ENCODE measurements at regions not wholly inside any gene's neighbourhood (a gene's known extent, or its start where the extent isn't known, plus 50 kb on each side); places are given as distances from the start of the nearest gene placed in this dataset.

- peaks cover 9% of the 10 kb centered on the region for H3K9me1 ChIP-seq (ENCODE audit: insufficient read depth, low read length)
- H3K18ac ChIP-seq (ENCODE audit: low read depth, low read length), result no peak overlapping the region
- no peak overlapping the region for H3K4ac ChIP-seq (ENCODE audit: low read depth, low read length)
- peaks cover 14% of the 10 kb centered on the region for H3K4me1 ChIP-seq (ENCODE audit: control insufficient read depth, insufficient read depth, low read length)
- POLR2A ChIA-PET (ENCODE audit: unreplicated experiment), result no interaction called here
- no peak overlapping the region for H3K9ac ChIP-seq (ENCODE audit: low read depth, low read length)
- H3K9me3 ChIP-seq (ENCODE audit: control insufficient read depth, insufficient read depth, low read length), result no peaks in the 10 kb centered on the region
- WGBS, 2 experiments (ENCODE audit: extremely low coverage in 2 of 2, insufficient read length in 1 of 2), result no CpG with 5 or more reads among the region's 2 CpGs
- H4K5ac ChIP-seq (ENCODE audit: low read depth, low read length), result no peak overlapping the region
- H3K23ac ChIP-seq (ENCODE audit: low read depth, low read length), result no peak overlapping the region
- DNase-seq, result no peak
- intact Hi-C loops (cut with micrococcal nuclease) (loop anchor here (10.0 kb wide), 1 partner anchor 596 kb away; no protein-coding TSS in a partner anchor), in situ Hi-C loops (cut with MboI; ENCODE audit: low sequenced_read_pairs) (no loop called here), dilution Hi-C loops (cut with HindIII; ENCODE audit: low sequenced_read_pairs, unreplicated experiment) (no loop called here)
- H3K56ac ChIP-seq (ENCODE audit: extremely low read depth, insufficient read depth, low read length), result no peak overlapping the region
- H2AFZ ChIP-seq (replicated peaks; ENCODE audit: low read length, poor library complexity), result no peak overlapping the region
- no peak overlapping the region for H4K8ac ChIP-seq (ENCODE audit: low read depth in 2 of 2, low read length in 2 of 2)
- no peak overlapping the region for H3K27ac ChIP-seq (ENCODE audit: insufficient read depth, low read length)
- no TSS peak for BruUV-seq (replicated peaks)
- H4K20me1 ChIP-seq (ENCODE audit: insufficient read depth, low read length), result no peaks in the 10 kb centered on the region
- H2AK5ac ChIP-seq (ENCODE audit: low read depth, low read length), result no peak overlapping the region
- TF ChIP-seq MXI1 (IDR thresholded peaks at IDR 0.05; ENCODE audit: borderline replicate concordance, low read depth, low read length) (no peak), POLR2A (IDR thresholded peaks at IDR 0.05; ENCODE audit: low read depth, low read length) (no peak), MAFK (IDR thresholded peaks at IDR 0.05; ENCODE audit: low read depth, low read length) (no peak), BHLHE40 (IDR thresholded peaks at IDR 0.05; ENCODE audit: low read depth, low read length) (no peak), MAZ (IDR thresholded peaks at IDR 0.05; ENCODE audit: borderline replicate concordance, low read depth, low read length) (no peak), SMC3 (IDR thresholded peaks at IDR 0.05; ENCODE audit: low read depth, low read length) (no peak), RAD21 (IDR thresholded peaks at IDR 0.05; ENCODE audit: low read length) (no peak), CEBPB (IDR thresholded peaks at IDR 0.05; ENCODE audit: low read depth, low read length) (no peak), NFE2L2 (IDR thresholded peaks at IDR 0.05; ENCODE audit: low read depth, low read length) (no peak), RCOR1 (IDR thresholded peaks at IDR 0.05; ENCODE audit: insufficient replicate concordance, low read length) (no peak), RFX5 (IDR thresholded peaks at IDR 0.05; ENCODE audit: low read depth, low read length) (no peak), CHD1 (IDR thresholded peaks at IDR 0.05; ENCODE audit: low read depth, low read length) (no peak), FOS (IDR thresholded peaks at IDR 0.05; ENCODE audit: low read depth, low read length) (no peak), USF2 (IDR thresholded peaks at IDR 0.05; ENCODE audit: low read depth, low read length) (no peak), CTCF (conservative IDR thresholded peaks at IDR 0.05; ENCODE audit: low read depth, low read length) (no peak), ELK1 (IDR thresholded peaks at IDR 0.05; ENCODE audit: borderline replicate concordance, low read depth, low read length) (no peak)
- no peak overlapping the region for H3K4me3 ChIP-seq (ENCODE audit: insufficient read depth, low read depth, low read length)
- H3K36me3 ChIP-seq (ENCODE audit: control insufficient read depth, insufficient read depth, low read length), result no peaks in the 10 kb centered on the region
- H3K4me2 ChIP-seq (ENCODE audit: low read depth, low read length), result no peak overlapping the region
- peak overlapping the region; percentile 14; the same call in 1 of the 3 replicates for H2BK15ac ChIP-seq (ENCODE audit: low read depth, low read length)
- no peaks in the 10 kb centered on the region for H3K27me3 ChIP-seq (ENCODE audit: control insufficient read depth, insufficient read depth, low read length)
- no peak overlapping the region for H2BK120ac ChIP-seq (ENCODE audit: low read depth, low read length)
- H2BK20ac ChIP-seq (ENCODE audit: low read depth, low read length), result peak overlapping the region; percentile 52; the same call in 1 of the 2 replicates
- no peak overlapping the region for H2AK9ac ChIP-seq (replicated peaks; ENCODE audit: low read depth, low read length, poor library complexity)
- CTCF ChIA-PET, result interaction anchor here (0.6 kb wide), 1 partner anchor 122 kb away, joined by 7 read pairs; no protein-coding TSS in a partner anchor
- no peaks in the 10 kb centered on the region for H3K79me1 ChIP-seq (ENCODE audit: low read depth in 1 of 2, low read length in 2 of 2)
- H2BK5ac ChIP-seq (ENCODE audit: low read depth, low read length, poor library complexity, severe bottlenecking), result peak overlapping the region; percentile 15
- no peak overlapping the region for H3K14ac ChIP-seq (replicated peaks; ENCODE audit: low read depth, low read length)
- no peak for ATAC-seq (ENCODE audit: low read depth)
- no peak overlapping the region for H4K91ac ChIP-seq (ENCODE audit: insufficient read depth, low read depth, low read length)
Measured at GRCh38 chr7:46488607-46489006, 567.5 kb upstream of the IGFBP3 start.

Measured in IMR-90 (cell line).